ENCODE measurements at regions not wholly inside any gene's neighbourhood (a gene's known extent, or its start where the extent isn't known, plus 50 kb on each side); places are given as distances from the start of the nearest gene placed in this dataset.

DNA sequence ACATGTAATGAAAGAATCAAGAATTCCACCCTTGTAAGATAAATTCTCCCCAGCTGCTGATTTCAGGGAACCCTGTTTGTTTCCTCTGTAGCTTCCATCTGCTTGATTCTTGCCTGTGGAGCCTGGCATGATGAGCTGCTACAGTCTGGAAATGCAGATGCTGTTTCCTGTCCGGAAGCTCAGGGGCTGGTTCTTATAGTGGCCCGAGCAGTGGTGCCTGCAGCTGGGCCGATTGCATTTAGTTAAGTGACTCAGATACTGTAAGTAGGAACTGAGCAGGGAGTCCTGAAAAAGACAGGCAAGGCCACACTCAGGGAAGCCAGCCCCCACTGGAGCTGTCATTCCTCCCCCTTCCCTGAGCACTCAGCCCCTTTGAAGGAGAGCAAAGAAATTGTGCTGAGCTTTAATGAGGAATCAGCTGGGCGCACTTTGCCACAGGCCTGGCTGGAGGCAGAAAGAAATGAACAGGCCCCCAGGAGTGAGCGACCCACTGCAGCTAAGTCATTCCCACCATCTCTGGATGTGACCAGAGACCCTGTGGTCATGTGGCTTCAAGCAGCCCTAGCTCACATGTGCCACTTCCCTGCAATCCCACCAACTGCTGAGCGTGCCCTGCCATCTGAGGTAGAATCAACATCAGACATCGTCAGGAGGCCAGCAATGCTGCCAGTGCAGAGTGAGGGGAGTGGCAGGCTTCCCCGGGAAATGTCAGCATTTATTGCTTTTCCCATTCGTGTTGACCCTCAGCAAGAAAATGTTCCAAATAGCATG, 206.0 kb upstream of the WWC1 start:
- RAD21 ChIA-PET (ENCODE audit: unreplicated experiment): no interaction called here
- no peak overlapping the region for H3K4me2 ChIP-seq (ENCODE audit: control insufficient read depth, insufficient read depth)

GRCh38 chr5:168086104-168086610, 205.3 kb upstream of the WWC1 start:
- ATAC-seq: no peak
- H4K20me1 ChIP-seq (ENCODE audit: control insufficient read depth, insufficient read depth): no peaks in the 10 kb centered on the region
- BruUV-seq (replicated peaks): no TSS peak

More for the DNA sequence above, 206.0 kb upstream of the WWC1 start:
- H3K9ac ChIP-seq (ENCODE audit: control insufficient read depth, insufficient read depth, low read length): no peak overlapping the region
- no peaks in the 10 kb centered on the region for H3K36me3 ChIP-seq (ENCODE audit: control insufficient read depth in 2 of 2, insufficient read depth in 2 of 2, low read length in 1 of 2)
- DNase-seq (ENCODE audit: low read depth, low spot score) (no peak), FAIRE-seq (no peak), ATAC-seq (no peak)
- WGBS (ENCODE audit: insufficient coverage, insufficient replicate concordance, low lambda C conversion rate, missing lambda C conversion rate): 26% methylated on average over 9 of the region's 9 CpGs
- ChIA-PET CTCF (no interaction called here), POLR2A (no interaction called here), SMC1A (ENCODE audit: uncharacterized antibody, unreplicated experiment) (interaction anchor here (1.4 kb wide), 1 partner anchor 9 kb away, joined by 5 read pairs; no protein-coding TSS in a partner anchor)
- no peaks in the 10 kb centered on the region for H4K20me1 ChIP-seq (ENCODE audit: control insufficient read depth, insufficient read depth)
- H3K9me3 ChIP-seq (replicated peaks; ENCODE audit: control insufficient read depth, insufficient read depth, low read length): no peaks in the 10 kb centered on the region
- no peak for TF ChIP-seq SMAD5 (IDR thresholded peaks at IDR 0.05; ENCODE audit: low read depth)
- TF ChIP-seq ATF7 (IDR thresholded peaks at IDR 0.05; ENCODE audit: low read depth): no peak
- no peak for TF ChIP-seq BACH1 (IDR thresholded peaks at IDR 0.05; ENCODE audit: borderline replicate concordance)
- no peak for TF ChIP-seq NR2C1 (IDR thresholded peaks at IDR 0.05)
- H3K27ac ChIP-seq (ENCODE audit: control insufficient read depth, insufficient read depth): no peak overlapping the region
- intact Hi-C loops (cut with micrococcal nuclease; ENCODE audit: unreplicated experiment) (no loop called here), in situ Hi-C loops (cut with MboI) (no loop called here)
- no peaks in the 10 kb centered on the region for H3K79me2 ChIP-seq (ENCODE audit: control insufficient read depth, insufficient read depth, low read length)
- H3K4me3 ChIP-seq: no peak overlapping the region
- BruUV-seq (replicated peaks): no TSS peak
- no peaks in the 10 kb centered on the region; a peak in 1 of 4 replicates for H3K27me3 ChIP-seq (replicated peaks in 1 of 2; ENCODE audit: control insufficient read depth in 2 of 2, insufficient read depth in 2 of 2, low read length in 1 of 2)
- no peaks in the 10 kb centered on the region for H3K4me1 ChIP-seq (ENCODE audit: control insufficient read depth, insufficient read depth, low read length)
- H2AFZ ChIP-seq (ENCODE audit: control insufficient read depth, low read depth, low read length): no peak overlapping the region

More at GRCh38 chr5:168086104-168086610, 205.3 kb upstream of the WWC1 start:
- H3K4me1 ChIP-seq (ENCODE audit: control insufficient read depth, insufficient read depth, low read length): no peaks in the 10 kb centered on the region
- no peak overlapping the region for H3K9ac ChIP-seq (ENCODE audit: control insufficient read depth, insufficient read depth, low read length)
- no peak overlapping the region for H3K4me2 ChIP-seq (ENCODE audit: control insufficient read depth, insufficient read depth)
- 15% methylated on average over 11 of the region's 11 CpGs for WGBS (ENCODE audit: insufficient coverage, insufficient replicate concordance, low lambda C conversion rate, missing lambda C conversion rate)
- H3K79me2 ChIP-seq (ENCODE audit: control insufficient read depth, insufficient read depth, low read length): no peaks in the 10 kb centered on the region
- ChIA-PET CTCF (no interaction called here), SMC1A (ENCODE audit: uncharacterized antibody, unreplicated experiment) (no interaction called here), POLR2A (no interaction called here), RAD21 (ENCODE audit: unreplicated experiment) (no interaction called here)
- no peak overlapping the region for H3K27ac ChIP-seq (ENCODE audit: control insufficient read depth, insufficient read depth)
- no peak for TF ChIP-seq CEBPB (IDR thresholded peaks at IDR 0.05; ENCODE audit: borderline replicate concordance in 1 of 2, low read depth in 2 of 2, low read length in 2 of 2)
- TF ChIP-seq STAT1 (conservative IDR thresholded peaks at IDR 0.05): no peak
- TF ChIP-seq EGR1 (IDR thresholded peaks at IDR 0.05; ENCODE audit: borderline replicate concordance in 1 of 2, low read depth in 2 of 2, low read length in 2 of 2): no peak
- TF ChIP-seq MTA2 (IDR thresholded peaks at IDR 0.05; ENCODE audit: low read depth): no peak
- TF ChIP-seq HDAC2 (IDR thresholded peaks at IDR 0.05): no peak
- no peak for TF ChIP-seq BCL3 (IDR thresholded peaks at IDR 0.05; ENCODE audit: borderline replicate concordance, insufficient read depth, low read depth, low read length, poor library complexity, severe bottlenecking)
- TF ChIP-seq EP300 (IDR thresholded peaks at IDR 0.05; ENCODE audit: borderline replicate concordance in 1 of 2, control insufficient read depth in 1 of 2, low read depth in 2 of 2, low read length in 2 of 2): no peak
- TF ChIP-seq RBBP5 (conservative IDR thresholded peaks at IDR 0.05): no peak
- TF ChIP-seq KAT2A (conservative IDR thresholded peaks at IDR 0.05; ENCODE audit: control insufficient read depth, low read depth, low read length): no peak
- no peak for FAIRE-seq
- H3K36me3 ChIP-seq (ENCODE audit: control insufficient read depth in 2 of 2, insufficient read depth in 2 of 2, low read length in 1 of 2): no peaks in the 10 kb centered on the region
- no peaks in the 10 kb centered on the region; a peak in 1 of 4 replicates for H3K27me3 ChIP-seq (replicated peaks in 1 of 2; ENCODE audit: control insufficient read depth in 2 of 2, insufficient read depth in 2 of 2, low read length in 1 of 2)
- H3K4me3 ChIP-seq: no peak overlapping the region
- H2AFZ ChIP-seq (ENCODE audit: control insufficient read depth, low read depth, low read length): no peak overlapping the region
- H3K9me3 ChIP-seq (replicated peaks; ENCODE audit: control insufficient read depth, insufficient read depth, low read length): no peaks in the 10 kb centered on the region
- intact Hi-C loops (cut with micrococcal nuclease; ENCODE audit: unreplicated experiment): no loop called here
- no peak for DNase-seq (ENCODE audit: low read depth, low spot score)
- in situ Hi-C loops (cut with MboI): no loop called here

All from GM12878 (cell line).